ENCODE measurements at regions not wholly inside any gene's neighbourhood (a gene's known extent, or its start where the extent isn't known, plus 50 kb on each side); places are given as distances from the start of the nearest gene placed in this dataset.
A peak's percentile ranks its signal among the peaks of the same experiment; 100 is the strongest.

DNA sequence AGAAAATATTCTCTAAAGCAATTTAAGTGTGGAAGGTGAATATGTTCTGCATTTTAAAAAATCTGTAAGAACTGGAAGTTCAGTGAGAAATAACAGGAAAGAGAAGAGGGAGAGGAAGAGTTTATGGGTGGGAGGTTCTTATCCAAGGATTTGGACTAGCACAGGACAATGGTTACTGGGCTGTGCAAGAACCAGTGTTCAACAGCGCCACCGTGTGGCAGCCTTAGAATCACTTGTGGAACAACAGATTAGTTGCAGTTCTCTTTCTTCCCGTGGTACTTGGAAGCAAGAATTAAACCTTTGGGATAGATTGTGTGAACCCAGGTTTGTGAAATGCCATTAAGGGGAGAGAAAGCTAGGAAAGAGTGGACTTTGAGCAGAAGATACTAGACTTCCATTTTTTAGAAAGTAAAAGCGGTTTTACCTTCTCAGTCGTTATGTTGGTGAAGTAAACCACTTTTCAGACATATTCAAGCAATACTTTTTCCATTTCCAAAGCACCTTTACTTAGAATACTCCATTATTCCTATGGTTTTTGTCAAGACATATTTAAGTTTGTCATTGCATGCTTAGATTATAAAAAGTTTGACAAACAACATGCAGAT, 436.7 kb downstream of the RNF144B start (continued):
- TF ChIP-seq TFAM (CRISPR knock-in tag; conservative IDR thresholded peaks at IDR 0.05), result no peak
- TF ChIP-seq ZNF253 (CRISPR knock-in tag; conservative IDR thresholded peaks at IDR 0.05), result no peak
- peak; percentile 60; the same call in 1 of the 2 replicates for TF ChIP-seq XRCC5 (IDR thresholded peaks at IDR 0.05; ENCODE audit: low read depth, low read length)
- no peak for TF ChIP-seq MTA3 (IDR thresholded peaks at IDR 0.05; ENCODE audit: borderline replicate concordance)
- no peak for TF ChIP-seq TCFL5 (CRISPR knock-in tag; conservative IDR thresholded peaks at IDR 0.05)
- no peak for TF ChIP-seq RFX1 (IDR thresholded peaks at IDR 0.05)
- TF ChIP-seq ZNF24 (IDR thresholded peaks at IDR 0.05), result no peak
- no peak for TF ChIP-seq BACH1 (tag; IDR thresholded peaks at IDR 0.05)
- no peak for TF ChIP-seq EWSR1 (IDR thresholded peaks at IDR 0.05; ENCODE audit: borderline replicate concordance, low read depth, partially characterized antibody)
- TF ChIP-seq, protein P1, sequence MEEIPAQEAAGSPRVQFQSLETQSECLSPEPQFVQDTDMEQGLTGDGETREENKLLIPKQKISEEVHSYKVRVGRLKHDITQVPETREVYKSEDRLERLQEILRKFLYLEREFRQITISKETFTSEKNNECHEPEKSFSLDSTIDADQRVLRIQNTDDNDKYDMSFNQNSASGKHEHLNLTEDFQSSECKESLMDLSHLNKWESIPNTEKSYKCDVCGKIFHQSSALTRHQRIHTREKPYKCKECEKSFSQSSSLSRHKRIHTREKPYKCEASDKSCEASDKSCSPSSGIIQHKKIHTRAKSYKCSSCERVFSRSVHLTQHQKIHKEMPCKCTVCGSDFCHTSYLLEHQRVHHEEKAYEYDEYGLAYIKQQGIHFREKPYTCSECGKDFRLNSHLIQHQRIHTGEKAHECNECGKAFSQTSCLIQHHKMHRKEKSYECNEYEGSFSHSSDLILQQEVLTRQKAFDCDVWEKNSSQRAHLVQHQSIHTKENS (CRISPR knock-in tag; IDR thresholded peaks at IDR 0.05), result no peak
- TF ChIP-seq CBX5 (IDR thresholded peaks at IDR 0.05; ENCODE audit: borderline replicate concordance, low read depth), result peak; percentile 100
- TF ChIP-seq, protein P2, sequence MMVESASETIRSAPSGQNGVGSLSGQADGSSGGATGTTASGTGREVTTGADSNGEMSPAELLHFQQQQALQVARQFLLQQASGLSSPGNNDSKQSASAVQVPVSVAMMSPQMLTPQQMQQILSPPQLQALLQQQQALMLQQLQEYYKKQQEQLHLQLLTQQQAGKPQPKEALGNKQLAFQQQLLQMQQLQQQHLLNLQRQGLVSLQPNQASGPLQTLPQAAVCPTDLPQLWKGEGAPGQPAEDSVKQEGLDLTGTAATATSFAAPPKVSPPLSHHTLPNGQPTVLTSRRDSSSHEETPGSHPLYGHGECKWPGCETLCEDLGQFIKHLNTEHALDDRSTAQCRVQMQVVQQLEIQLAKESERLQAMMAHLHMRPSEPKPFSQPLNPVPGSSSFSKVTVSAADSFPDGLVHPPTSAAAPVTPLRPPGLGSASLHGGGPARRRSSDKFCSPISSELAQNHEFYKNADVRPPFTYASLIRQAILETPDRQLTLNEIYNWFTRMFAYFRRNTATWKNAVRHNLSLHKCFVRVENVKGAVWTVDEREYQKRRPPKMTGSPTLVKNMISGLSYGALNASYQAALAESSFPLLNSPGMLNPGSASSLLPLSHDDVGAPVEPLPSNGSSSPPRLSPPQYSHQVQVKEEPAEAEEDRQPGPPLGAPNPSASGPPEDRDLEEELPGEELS (CRISPR knock-in tag; IDR thresholded peaks at IDR 0.05; ENCODE audit: borderline replicate concordance), result no peak
- no peak for TF ChIP-seq BRD4 (IDR thresholded peaks at IDR 0.05)
- no peak for TF ChIP-seq FOXJ2 (tag; IDR thresholded peaks at IDR 0.05)
- no peak for TF ChIP-seq LCOR (CRISPR knock-in tag; IDR thresholded peaks at IDR 0.05)
- TF ChIP-seq, protein P3, sequence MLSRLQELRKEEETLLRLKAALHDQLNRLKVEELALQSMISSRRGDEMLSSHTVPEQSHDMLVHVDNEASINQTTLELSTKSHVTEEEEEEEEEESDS (CRISPR knock-in tag; IDR thresholded peaks at IDR 0.05), result no peak
- TF ChIP-seq TRIM24 (IDR thresholded peaks at IDR 0.05), result 0 out of 4 replicates have a peak, but pooled peaks of 1 of the 2 experiments have one; percentile 25
- TF ChIP-seq ARHGAP35 (IDR thresholded peaks at IDR 0.05; ENCODE audit: partially characterized antibody), result no peak
- TF ChIP-seq ZNF184 (CRISPR knock-in tag; IDR thresholded peaks at IDR 0.05), result no peak
- no peak for TF ChIP-seq NCOA6 (IDR thresholded peaks at IDR 0.05)
- TF ChIP-seq, protein P4, sequence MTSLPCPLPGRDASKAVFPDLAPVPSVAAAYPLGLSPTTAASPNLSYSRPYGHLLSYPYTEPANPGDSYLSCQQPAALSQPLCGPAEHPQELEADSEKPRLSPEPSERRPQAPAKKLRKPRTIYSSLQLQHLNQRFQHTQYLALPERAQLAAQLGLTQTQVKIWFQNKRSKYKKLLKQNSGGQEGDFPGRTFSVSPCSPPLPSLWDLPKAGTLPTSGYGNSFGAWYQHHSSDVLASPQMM (CRISPR knock-in tag; IDR thresholded peaks at IDR 0.05), result no peak
- TF ChIP-seq, protein P5, sequence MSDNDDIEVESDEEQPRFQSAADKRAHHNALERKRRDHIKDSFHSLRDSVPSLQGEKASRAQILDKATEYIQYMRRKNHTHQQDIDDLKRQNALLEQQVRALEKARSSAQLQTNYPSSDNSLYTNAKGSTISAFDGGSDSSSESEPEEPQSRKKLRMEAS (CRISPR knock-in tag; IDR thresholded peaks at IDR 0.05), result no peak
- TF ChIP-seq, protein P6, sequence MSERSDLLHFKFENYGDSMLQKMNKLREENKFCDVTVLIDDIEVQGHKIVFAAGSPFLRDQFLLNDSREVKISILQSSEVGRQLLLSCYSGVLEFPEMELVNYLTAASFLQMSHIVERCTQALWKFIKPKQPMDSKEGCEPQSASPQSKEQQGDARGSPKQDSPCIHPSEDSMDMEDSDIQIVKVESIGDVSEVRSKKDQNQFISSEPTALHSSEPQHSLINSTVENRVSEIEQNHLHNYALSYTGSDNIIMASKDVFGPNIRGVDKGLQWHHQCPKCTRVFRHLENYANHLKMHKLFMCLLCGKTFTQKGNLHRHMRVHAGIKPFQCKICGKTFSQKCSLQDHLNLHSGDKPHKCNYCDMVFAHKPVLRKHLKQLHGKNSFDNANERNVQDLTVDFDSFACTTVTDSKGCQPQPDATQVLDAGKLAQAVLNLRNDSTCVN (CRISPR knock-in tag; IDR thresholded peaks at IDR 0.05), result no peak
